ENCODE measurements at regions not wholly inside any gene's neighbourhood (a gene's known extent, or its start where the extent isn't known, plus 50 kb on each side); places are given as distances from the start of the nearest gene placed in this dataset.

- no peaks in the 10 kb centered on the region for H3K4me1 ChIP-seq (ENCODE audit: control insufficient read depth in 1 of 2, extremely low read depth in 1 of 2, insufficient read depth in 2 of 2, low read length in 2 of 2)
- WGBS (ENCODE audit: insufficient coverage): 58% methylated on average over 4 of the region's 4 CpGs
These were observed 57.8 kb upstream of the C1QTNF9B start for GRCh38 chr13:23955064-23955463.

GRCh38 chr13:23956106-23956505 is 58.8 kb upstream of the C1QTNF9B start:
- ChIA-PET POLR2A (no interaction called here), CTCF (interaction anchor here (0.6 kb wide), 2 partner anchors 183 to 642 kb away, joined by 3 to 4 read pairs; no protein-coding TSS in a partner anchor)
- no peaks in the 10 kb centered on the region for H3K4me1 Mint-ChIP-seq
- peaks cover 0 to 25% of the 10 kb centered on the region in 2 experiments for H3K27me3 ChIP-seq (replicated peaks in 1 of 2; ENCODE audit: control insufficient read depth in 2 of 2, extremely low read depth in 1 of 2, insufficient read depth in 2 of 2, low read length in 1 of 2)
- no peak for ATAC-seq (replicated peaks in 1 of 4)
- H3K36me3 ChIP-seq (ENCODE audit: control insufficient read depth in 2 of 2, extremely low read depth in 1 of 2, insufficient read depth in 1 of 2, low read length in 1 of 2): no peaks in the 10 kb centered on the region
- H3K36me3 Mint-ChIP-seq: no peaks in the 10 kb centered on the region
- no peaks in the 10 kb centered on the region for H3K4me1 ChIP-seq (ENCODE audit: control insufficient read depth in 1 of 2, extremely low read depth in 1 of 2, insufficient read depth in 2 of 2, low read length in 2 of 2)
- H3K9me3 ChIP-seq: no peaks in the 10 kb centered on the region
- no peak overlapping the region for H3K27ac Mint-ChIP-seq
- no peak overlapping the region for H3K27ac ChIP-seq (ENCODE audit: low read length)
- H3K4me3 ChIP-seq (ENCODE audit: control insufficient read depth in 1 of 2, extremely low read depth in 1 of 2, low read length in 1 of 2): no peak overlapping the region
- peaks cover 8 to 17% of the 10 kb centered on the region in 2 donors for H3K27me3 Mint-ChIP-seq
- H3K9me3 Mint-ChIP-seq: no peaks in the 10 kb centered on the region
- WGBS (ENCODE audit: insufficient coverage): no CpG with 5 or more reads among the region's 4 CpGs
- no peak overlapping the region for H3K4me3 Mint-ChIP-seq
- DNase-seq: no peak

More at GRCh38 chr13:23955064-23955463, 57.8 kb upstream of the C1QTNF9B start:
- Histone ChIP-seq H3K4me3 (ENCODE audit: control insufficient read depth in 1 of 2, extremely low read depth in 1 of 2, low read length in 1 of 2) (no peak overlapping the region), H3K36me3 (ENCODE audit: control insufficient read depth in 2 of 2, extremely low read depth in 1 of 2, insufficient read depth in 1 of 2, low read length in 1 of 2) (no peaks in the 10 kb centered on the region), H3K9me3 (no peaks in the 10 kb centered on the region), H3K27me3 (replicated peaks in 1 of 2; ENCODE audit: control insufficient read depth in 2 of 2, extremely low read depth in 1 of 2, insufficient read depth in 2 of 2, low read length in 1 of 2) (peaks cover 0 to 25% of the 10 kb centered on the region in 2 experiments), H3K27ac (ENCODE audit: low read length) (no peak overlapping the region)
- POLR2A ChIA-PET: no interaction called here
- H3K4me3 Mint-ChIP-seq: no peak overlapping the region
- H3K36me3 Mint-ChIP-seq: no peaks in the 10 kb centered on the region
- no peaks in the 10 kb centered on the region for H3K9me3 Mint-ChIP-seq
- DNase-seq (no peak), ATAC-seq (replicated peaks in 1 of 4) (no peak)
- H3K4me1 Mint-ChIP-seq: no peaks in the 10 kb centered on the region
- CTCF ChIA-PET: no interaction called here
- H3K27ac Mint-ChIP-seq: no peak overlapping the region
- H3K27me3 Mint-ChIP-seq: peaks cover 8 to 17% of the 10 kb centered on the region in 2 donors

GRCh38 chr13:23957981-23958380 is 60.7 kb upstream of the C1QTNF9B start:
- POLR2A ChIA-PET: no interaction called here
- WGBS (ENCODE audit: insufficient coverage): 100% methylated on average over 1 of the region's 4 CpGs
- no peaks in the 10 kb centered on the region for H3K36me3 ChIP-seq (ENCODE audit: control insufficient read depth in 2 of 2, extremely low read depth in 1 of 2, insufficient read depth in 1 of 2, low read length in 1 of 2)
- Mint-ChIP-seq H3K36me3 (no peaks in the 10 kb centered on the region), H3K27ac (no peak overlapping the region), H3K27me3 (peaks cover 8 to 17% of the 10 kb centered on the region in 2 donors), H3K4me1 (no peaks in the 10 kb centered on the region), H3K4me3 (no peak overlapping the region), H3K9me3 (no peaks in the 10 kb centered on the region)
- no peaks in the 10 kb centered on the region for H3K4me1 ChIP-seq (ENCODE audit: control insufficient read depth in 1 of 2, extremely low read depth in 1 of 2, insufficient read depth in 2 of 2, low read length in 2 of 2)
- H3K9me3 ChIP-seq: no peaks in the 10 kb centered on the region
- DNase-seq (no peak), ATAC-seq (replicated peaks in 1 of 4) (no peak)
- CTCF ChIA-PET: no interaction called here
- H3K27ac ChIP-seq (ENCODE audit: low read length): no peak overlapping the region
- H3K27me3 ChIP-seq (replicated peaks in 1 of 2; ENCODE audit: control insufficient read depth in 2 of 2, extremely low read depth in 1 of 2, insufficient read depth in 2 of 2, low read length in 1 of 2): peaks cover 0 to 18% of the 10 kb centered on the region in 2 experiments
- H3K4me3 ChIP-seq (ENCODE audit: control insufficient read depth in 1 of 2, extremely low read depth in 1 of 2, low read length in 1 of 2): no peak overlapping the region

- Mint-ChIP-seq H3K36me3 (no peaks in the 10 kb centered on the region), H3K27ac (no peak overlapping the region), H3K4me1 (peaks cover 0 to 2% (median 0%) of the 10 kb centered on the region in 3 donors), H3K27me3 (peaks cover 6 to 12% of the 10 kb centered on the region in 2 donors), H3K4me3 (no peak overlapping the region), H3K9me3 (no peaks in the 10 kb centered on the region)
- WGBS (ENCODE audit: insufficient coverage): 100% methylated on average over 2 of the region's 2 CpGs
- ATAC-seq (replicated peaks in 1 of 4): no peak
- ChIA-PET CTCF (interaction anchor here (0.6 to 0.7 kb wide), 3 partner anchors 24 to 1085 kb away, joined by 3 read pairs; no protein-coding TSS in a partner anchor), POLR2A (interaction anchor here in 1 of 2 donors (0.6 kb wide), 1 partner anchor 343 kb away, joined by 3 read pairs; no protein-coding TSS in a partner anchor)
- Histone ChIP-seq H3K27me3 (replicated peaks in 1 of 2; ENCODE audit: control insufficient read depth in 2 of 2, extremely low read depth in 1 of 2, insufficient read depth in 2 of 2, low read length in 1 of 2) (peaks cover 0 to 7% of the 10 kb centered on the region in 2 experiments), H3K9me3 (no peaks in the 10 kb centered on the region), H3K36me3 (ENCODE audit: control insufficient read depth in 2 of 2, extremely low read depth in 1 of 2, insufficient read depth in 1 of 2, low read length in 1 of 2) (no peaks in the 10 kb centered on the region), H3K27ac (ENCODE audit: low read length) (no peak overlapping the region), H3K4me3 (ENCODE audit: control insufficient read depth in 1 of 2, extremely low read depth in 1 of 2, low read length in 1 of 2) (no peak overlapping the region), H3K4me1 (ENCODE audit: control insufficient read depth in 1 of 2, extremely low read depth in 1 of 2, insufficient read depth in 2 of 2, low read length in 2 of 2) (no peaks in the 10 kb centered on the region)
- DNase-seq: no peak
These were observed 62.0 kb upstream of the C1QTNF9B start for GRCh38 chr13:23959231-23959862.

- no peaks in the 10 kb centered on the region for H3K4me1 ChIP-seq (ENCODE audit: control insufficient read depth in 1 of 2, extremely low read depth in 1 of 2, insufficient read depth in 2 of 2, low read length in 2 of 2)
- WGBS (ENCODE audit: insufficient coverage): 67% methylated on average over 1 of the region's 1 CpG
- no peaks in the 10 kb centered on the region for H3K9me3 Mint-ChIP-seq
- no peaks in the 10 kb centered on the region for H3K9me3 ChIP-seq
- H3K4me3 ChIP-seq (ENCODE audit: control insufficient read depth in 1 of 2, extremely low read depth in 1 of 2, low read length in 1 of 2): no peak overlapping the region
- no peak for ATAC-seq (replicated peaks in 1 of 4)
- H3K4me3 Mint-ChIP-seq: no peak overlapping the region
- H3K27ac Mint-ChIP-seq: no peak overlapping the region
- peaks cover 0 to 7% (median 0%) of the 10 kb centered on the region in 3 donors for H3K4me1 Mint-ChIP-seq
- ChIA-PET CTCF (interaction anchor here (0.5 to 1.2 kb wide), 7 partner anchors 12 to 1576 kb away, joined by 3 to 7 read pairs (median 3); no protein-coding TSS in a partner anchor), POLR2A (interaction anchor here in 1 of 2 donors (0.8 kb wide), 1 partner anchor 136 kb away, joined by 3 read pairs; no protein-coding TSS in a partner anchor)
- peak in 1 of 35 experiments; percentile 37 for DNase-seq
- H3K27me3 Mint-ChIP-seq: peaks cover 0 to 5% of the 10 kb centered on the region in 2 donors
- no peak overlapping the region for H3K27ac ChIP-seq (ENCODE audit: low read length)
- no peaks in the 10 kb centered on the region for H3K36me3 Mint-ChIP-seq
- no peaks in the 10 kb centered on the region for H3K36me3 ChIP-seq (ENCODE audit: control insufficient read depth in 2 of 2, extremely low read depth in 1 of 2, insufficient read depth in 1 of 2, low read length in 1 of 2)
- H3K27me3 ChIP-seq (replicated peaks in 1 of 2; ENCODE audit: control insufficient read depth in 2 of 2, extremely low read depth in 1 of 2, insufficient read depth in 2 of 2, low read length in 1 of 2): peaks cover 0 to 3% of the 10 kb centered on the region in 2 experiments
These were observed 63.4 kb upstream of the C1QTNF9B start for GRCh38 chr13:23960566-23961156.

- H3K4me3 Mint-ChIP-seq: no peak overlapping the region
- no peak overlapping the region for H3K4me3 ChIP-seq (ENCODE audit: control insufficient read depth in 1 of 2, extremely low read depth in 1 of 2, low read length in 1 of 2)
- H3K27ac Mint-ChIP-seq: no peak overlapping the region
- H3K27me3 ChIP-seq (replicated peaks in 1 of 2; ENCODE audit: control insufficient read depth in 2 of 2, extremely low read depth in 1 of 2, insufficient read depth in 2 of 2, low read length in 1 of 2): no peaks in the 10 kb centered on the region
- H3K4me1 ChIP-seq (ENCODE audit: control insufficient read depth in 1 of 2, extremely low read depth in 1 of 2, insufficient read depth in 2 of 2, low read length in 2 of 2): peaks cover 3 to 9% of the 10 kb centered on the region in 2 experiments
- H3K27ac ChIP-seq (ENCODE audit: low read length): no peak overlapping the region
- H3K27me3 Mint-ChIP-seq: no peaks in the 10 kb centered on the region
- CTCF ChIA-PET: interaction anchor here in 1 of 2 donors (0.6 kb wide), 2 partner anchors 262 to 421 kb away, joined by 3 read pairs; no protein-coding TSS in a partner anchor
- no peaks in the 10 kb centered on the region for H3K36me3 Mint-ChIP-seq
- peaks cover 12 to 21% (median 14%) of the 10 kb centered on the region in 3 donors for H3K4me1 Mint-ChIP-seq
- ATAC-seq (replicated peaks in 1 of 4) (no peak), DNase-seq (no peak)
- POLR2A ChIA-PET: no interaction called here
- H3K9me3 Mint-ChIP-seq: no peaks in the 10 kb centered on the region
- WGBS (ENCODE audit: insufficient coverage): 80% methylated on average over 1 of the region's 7 CpGs
- H3K36me3 ChIP-seq (ENCODE audit: control insufficient read depth in 2 of 2, extremely low read depth in 1 of 2, insufficient read depth in 1 of 2, low read length in 1 of 2): no peaks in the 10 kb centered on the region
- no peaks in the 10 kb centered on the region for H3K9me3 ChIP-seq
These were observed 66.1 kb upstream of the C1QTNF9B start for GRCh38 chr13:23963184-23963931.
